GM23338 (cell line): ENCODE measurements at regions not wholly inside any gene's neighbourhood (a gene's known extent, or its start where the extent isn't known, plus 50 kb on each side); places are given as distances from the start of the nearest gene placed in this dataset.

ENCODE experiments used
- ATAC-seq: fragments of 200-7000 bp; cut with Tn5 transposase; 3 replicates; pipeline ENCODE4 v1.9.1; 2020
- DNase-seq: peaks from one replicate; pipeline ENCODE4 v3.0.0-alpha.2; 2015; ENCODE audit warnings: low spot score
- H2AFZ ChIP-seq: fragments of 200-600 bp; sonication (generic); 2 replicates; pipeline ENCODE4 v1.8.0; 2016; ENCODE audit warnings: antibody characterized with exemption, mild to moderate bottlenecking, moderate library complexity
- H3F3A ChIP-seq: fragments of 200-600 bp; sonication (generic); replicated peaks from 2 replicates; pipeline ENCODE4 v1.8.0; 2017; ENCODE audit warnings: antibody characterized with exemption, mixed run types, low read depth
- H3K27ac ChIP-seq: fragments of 200-600 bp; sonication (generic); 2 replicates; pipeline ENCODE4 v1.6.1; 2016; ENCODE audit warnings: low read depth
- H3K27me3 ChIP-seq: fragments of 200-600 bp; sonication (generic); 2 replicates; pipeline ENCODE4 v1.8.0; 2016; ENCODE audit warnings: mild to moderate bottlenecking, mixed run types, moderate library complexity; ENCODE audit not compliant: insufficient read depth
- H3K36me3 ChIP-seq: fragments of 200-600 bp; sonication (generic); 2 replicates; pipeline ENCODE4 v1.8.0; 2016; ENCODE audit warnings: mild to moderate bottlenecking; ENCODE audit not compliant: insufficient read depth
- H3K4me1 ChIP-seq: fragments of 200-600 bp; sonication (generic); 2 replicates; pipeline ENCODE4 v1.8.0; 2016; ENCODE audit warnings: mild to moderate bottlenecking, moderate library complexity; ENCODE audit not compliant: insufficient read depth
- H3K4me2 ChIP-seq: fragments of 200-600 bp; sonication (generic); 2 replicates; pipeline ENCODE4 v1.7.1; 2017; ENCODE audit warnings: mixed run types
- H3K4me3 ChIP-seq: fragments of 200-600 bp; sonication (generic); 2 replicates; pipeline ENCODE4 v1.6.1; 2016; ENCODE audit warnings: mixed run types
- H3K79me2 ChIP-seq: fragments of 200-600 bp; sonication (generic); replicated peaks from 2 replicates; pipeline ENCODE4 v1.8.0; 2017; ENCODE audit warnings: mild to moderate bottlenecking; ENCODE audit not compliant: insufficient read depth
- H3K9me2 ChIP-seq: fragments of 200-600 bp; sonication (generic); 2 replicates; pipeline ENCODE4 v1.8.0; 2017; ENCODE audit not compliant: insufficient read depth
- H4K20me1 ChIP-seq: fragments of 200-600 bp; sonication (generic); replicated peaks from 2 replicates; pipeline ENCODE4 v1.8.0; 2017; ENCODE audit warnings: mild to moderate bottlenecking; ENCODE audit not compliant: insufficient read depth
- H3K27ac Mint-ChIP-seq: 2 replicates; pipeline ENCODE4 v1.8.0; 2020; ENCODE audit warnings: inconsistent platforms, mild to moderate bottlenecking, moderate library complexity, mixed read lengths
- H3K27me3 Mint-ChIP-seq: 3 replicates; pipeline ENCODE4 v1.8.0; 2022; ENCODE audit warnings: low read depth, mild to moderate bottlenecking, moderate library complexity, mixed read lengths, inconsistent platforms; ENCODE audit not compliant: insufficient read depth, poor library complexity
- H3K36me3 Mint-ChIP-seq: 3 replicates; pipeline ENCODE4 v1.8.0; 2021; ENCODE audit warnings: low read depth, mild to moderate bottlenecking, inconsistent platforms, moderate library complexity, mixed read lengths
- H3K4me1 Mint-ChIP-seq: 3 replicates; pipeline ENCODE4 v1.8.0; 2020; ENCODE audit warnings: mild to moderate bottlenecking, inconsistent platforms, mixed read lengths
- H3K4me3 Mint-ChIP-seq: 3 replicates; pipeline ENCODE4 v1.8.0; 2021; ENCODE audit warnings: moderate library complexity, mild to moderate bottlenecking, inconsistent platforms, mixed read lengths
- H3K9me3 Mint-ChIP-seq: 3 replicates; pipeline ENCODE4 v1.8.0; 2020; ENCODE audit warnings: moderate library complexity, mild to moderate bottlenecking, inconsistent platforms, mixed read lengths
- EZH2phosphoT487 ChIP-seq: fragments of 200-600 bp; sonication (generic); IDR thresholded peaks from one replicate; pipeline ENCODE4 v1.8.1; 2018; ENCODE audit warnings: antibody characterized with exemption; ENCODE audit not compliant: unreplicated experiment
- NANOG ChIP-seq: IDR thresholded peaks from 2 replicates; pipeline ENCODE4 v1.6.1; 2016; ENCODE audit warnings: antibody characterized with exemption, borderline replicate concordance
- POLR2AphosphoS5 ChIP-seq: IDR thresholded peaks from 2 replicates; pipeline ENCODE4 v1.6.1; 2016; ENCODE audit warnings: antibody characterized with exemption, low read depth
- ZNF331 ChIP-seq: fragments of 250-450 bp; sonication (Bioruptor Pico); IDR thresholded peaks from 2 replicates; pipeline ENCODE4 v1.5.0; 2020; ENCODE audit warnings: low read depth, mild to moderate bottlenecking, moderate library complexity
- ZNF462 ChIP-seq: fragments of 250-450 bp; sonication (Bioruptor Pico); IDR thresholded peaks from 2 replicates; pipeline ENCODE4 v1.5.0; 2020; ENCODE audit warnings: mild to moderate bottlenecking, moderate library complexity

GRCh38 chr2:4618630-4619228 is 915.4 kb downstream of the DCDC2C start:
- H2AFZ ChIP-seq: peak overlapping the region; percentile 79
- H4K20me1 ChIP-seq: no peaks in the 10 kb centered on the region
- no peaks in the 10 kb centered on the region for H3K4me1 Mint-ChIP-seq
- ATAC-seq (no peak), DNase-seq (no peak)
- H3K36me3 Mint-ChIP-seq: peaks cover 11% of the 10 kb centered on the region
- H3F3A ChIP-seq: no peaks in the 10 kb centered on the region
- no peaks in the 10 kb centered on the region for H3K9me2 ChIP-seq
- no peak overlapping the region for H3K27ac ChIP-seq
- no peaks in the 10 kb centered on the region for H3K79me2 ChIP-seq
- no peaks in the 10 kb centered on the region for H3K36me3 ChIP-seq
- H3K4me3 Mint-ChIP-seq: no peak overlapping the region
- peaks cover 88% of the 10 kb centered on the region for H3K9me3 Mint-ChIP-seq
- H3K4me2 ChIP-seq: no peak overlapping the region
- no peak overlapping the region for H3K27ac Mint-ChIP-seq
- no peak overlapping the region for H3K4me3 ChIP-seq
- TF ChIP-seq EZH2phosphoT487 (no peak), ZNF331 (CRISPR knock-in tag) (no peak), POLR2AphosphoS5 (no peak), ZNF462 (CRISPR knock-in tag) (no peak)
- no peaks in the 10 kb centered on the region for H3K27me3 ChIP-seq
- no peaks in the 10 kb centered on the region for H3K4me1 ChIP-seq
- H3K27me3 Mint-ChIP-seq: peaks cover 4% of the 10 kb centered on the region

- ATAC-seq: no peak
- Histone ChIP-seq H3K4me2 (no peak overlapping the region), H3K36me3 (no peaks in the 10 kb centered on the region), H3K4me1 (no peaks in the 10 kb centered on the region), H2AFZ (no peak overlapping the region), H3K27me3 (no peaks in the 10 kb centered on the region), H3K9me2 (0 out of 2 replicates have a peak, but pooled peaks cover 4% of the 10 kb centered on the region), H3F3A (no peaks in the 10 kb centered on the region), H4K20me1 (no peaks in the 10 kb centered on the region), H3K27ac (no peak overlapping the region), H3K4me3 (no peak overlapping the region), H3K79me2 (no peaks in the 10 kb centered on the region)
- peaks cover 6% of the 10 kb centered on the region; the same call in 1 of the 3 replicates for H3K36me3 Mint-ChIP-seq
- TF ChIP-seq POLR2AphosphoS5: no peak
- TF ChIP-seq NANOG: no peak
- H3K4me1 Mint-ChIP-seq: no peaks in the 10 kb centered on the region
- no peak for DNase-seq
- peaks cover 76% of the 10 kb centered on the region for H3K9me3 Mint-ChIP-seq
- H3K27ac Mint-ChIP-seq: no peak overlapping the region
- no peak overlapping the region for H3K4me3 Mint-ChIP-seq
- H3K27me3 Mint-ChIP-seq: no peaks in the 10 kb centered on the region
Measured at GRCh38 chr2:4628998-4629501, 925.7 kb downstream of the DCDC2C start.
